ENCODE measurements at regions not wholly inside any gene's neighbourhood (a gene's known extent, or its start where the extent isn't known, plus 50 kb on each side); places are given as distances from the start of the nearest gene placed in this dataset.

DNA sequence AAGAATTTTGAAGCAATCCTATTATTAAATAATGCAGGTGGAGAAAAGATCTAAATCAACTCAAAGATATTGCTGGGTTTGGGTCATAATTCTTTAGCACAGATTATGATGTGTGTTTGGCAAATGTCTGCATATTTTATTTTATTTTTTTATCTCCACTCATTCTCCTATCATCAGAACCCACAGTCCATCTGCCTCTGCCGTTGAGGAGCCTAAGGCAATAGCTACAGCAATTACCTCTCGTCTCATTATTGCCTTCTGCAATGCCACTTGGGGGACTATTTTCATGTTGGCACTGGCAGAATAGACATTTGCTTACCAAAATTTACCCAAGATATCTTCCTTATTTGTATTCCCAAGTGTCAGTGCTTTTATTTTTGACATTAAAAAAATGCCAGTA, 815.9 kb upstream of the CNTNAP5 start:
- TF ChIP-seq, protein P1, sequence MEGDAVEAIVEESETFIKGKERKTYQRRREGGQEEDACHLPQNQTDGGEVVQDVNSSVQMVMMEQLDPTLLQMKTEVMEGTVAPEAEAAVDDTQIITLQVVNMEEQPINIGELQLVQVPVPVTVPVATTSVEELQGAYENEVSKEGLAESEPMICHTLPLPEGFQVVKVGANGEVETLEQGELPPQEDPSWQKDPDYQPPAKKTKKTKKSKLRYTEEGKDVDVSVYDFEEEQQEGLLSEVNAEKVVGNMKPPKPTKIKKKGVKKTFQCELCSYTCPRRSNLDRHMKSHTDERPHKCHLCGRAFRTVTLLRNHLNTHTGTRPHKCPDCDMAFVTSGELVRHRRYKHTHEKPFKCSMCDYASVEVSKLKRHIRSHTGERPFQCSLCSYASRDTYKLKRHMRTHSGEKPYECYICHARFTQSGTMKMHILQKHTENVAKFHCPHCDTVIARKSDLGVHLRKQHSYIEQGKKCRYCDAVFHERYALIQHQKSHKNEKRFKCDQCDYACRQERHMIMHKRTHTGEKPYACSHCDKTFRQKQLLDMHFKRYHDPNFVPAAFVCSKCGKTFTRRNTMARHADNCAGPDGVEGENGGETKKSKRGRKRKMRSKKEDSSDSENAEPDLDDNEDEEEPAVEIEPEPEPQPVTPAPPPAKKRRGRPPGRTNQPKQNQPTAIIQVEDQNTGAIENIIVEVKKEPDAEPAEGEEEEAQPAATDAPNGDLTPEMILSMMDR (IDR thresholded peaks at IDR 0.05): no peak
- TF ChIP-seq EP300 (IDR thresholded peaks at IDR 0.05) (no peak), POLR2A (IDR thresholded peaks at IDR 0.05) (no peak), POLR2AphosphoS5 (IDR thresholded peaks at IDR 0.05) (no peak)
